ENCODE measurements at regions not wholly inside any gene's neighbourhood (a gene's known extent, or its start where the extent isn't known, plus 50 kb on each side); places are given as distances from the start of the nearest gene placed in this dataset.

- H3K4me3 ChIP-seq: no peak overlapping the region
Observed at GRCh38 chr5:162377895-162378294, 310.3 kb downstream of the GABRG2 start.

GRCh38 chr5:162382839-162383238, 315.3 kb downstream of the GABRG2 start:
- Histone ChIP-seq H3K27ac (no peak overlapping the region), H3K4me3 (no peak overlapping the region)
- no peak for DNase-seq (ENCODE audit: low spot score)
- TF ChIP-seq, protein P1, sequence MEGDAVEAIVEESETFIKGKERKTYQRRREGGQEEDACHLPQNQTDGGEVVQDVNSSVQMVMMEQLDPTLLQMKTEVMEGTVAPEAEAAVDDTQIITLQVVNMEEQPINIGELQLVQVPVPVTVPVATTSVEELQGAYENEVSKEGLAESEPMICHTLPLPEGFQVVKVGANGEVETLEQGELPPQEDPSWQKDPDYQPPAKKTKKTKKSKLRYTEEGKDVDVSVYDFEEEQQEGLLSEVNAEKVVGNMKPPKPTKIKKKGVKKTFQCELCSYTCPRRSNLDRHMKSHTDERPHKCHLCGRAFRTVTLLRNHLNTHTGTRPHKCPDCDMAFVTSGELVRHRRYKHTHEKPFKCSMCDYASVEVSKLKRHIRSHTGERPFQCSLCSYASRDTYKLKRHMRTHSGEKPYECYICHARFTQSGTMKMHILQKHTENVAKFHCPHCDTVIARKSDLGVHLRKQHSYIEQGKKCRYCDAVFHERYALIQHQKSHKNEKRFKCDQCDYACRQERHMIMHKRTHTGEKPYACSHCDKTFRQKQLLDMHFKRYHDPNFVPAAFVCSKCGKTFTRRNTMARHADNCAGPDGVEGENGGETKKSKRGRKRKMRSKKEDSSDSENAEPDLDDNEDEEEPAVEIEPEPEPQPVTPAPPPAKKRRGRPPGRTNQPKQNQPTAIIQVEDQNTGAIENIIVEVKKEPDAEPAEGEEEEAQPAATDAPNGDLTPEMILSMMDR (IDR thresholded peaks at IDR 0.05): no peak

More at GRCh38 chr5:162377895-162378294, 310.3 kb downstream of the GABRG2 start:
- H3K27ac ChIP-seq: no peak overlapping the region
- no peak for DNase-seq (ENCODE audit: low spot score)
- TF ChIP-seq, protein P1 (IDR thresholded peaks at IDR 0.05): no peak

DNA sequence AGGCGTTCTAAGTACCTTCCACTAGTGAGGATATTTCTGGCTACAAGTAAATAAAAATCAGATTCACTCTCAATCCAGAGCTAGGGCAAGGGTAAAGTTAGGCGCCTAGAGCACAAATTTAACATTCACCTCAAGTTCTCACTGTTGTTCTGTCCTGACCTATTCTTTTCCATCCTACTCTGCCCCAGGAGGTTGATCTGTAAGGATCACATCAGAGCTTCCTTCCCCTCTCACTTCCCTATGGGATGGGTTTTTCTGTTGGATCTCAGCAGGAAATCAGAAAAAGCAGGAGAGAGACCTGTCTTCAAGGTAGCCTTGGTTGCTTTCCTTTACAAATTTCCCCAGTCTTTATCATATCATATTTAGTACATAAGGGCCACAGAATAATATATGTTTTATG, 316.7 kb downstream of the GABRG2 start:
- Histone ChIP-seq H3K4me3 (no peak overlapping the region), H3K27ac (no peak overlapping the region)
- TF ChIP-seq, protein P1 (IDR thresholded peaks at IDR 0.05): no peak
- DNase-seq (ENCODE audit: low spot score): no peak

DNA sequence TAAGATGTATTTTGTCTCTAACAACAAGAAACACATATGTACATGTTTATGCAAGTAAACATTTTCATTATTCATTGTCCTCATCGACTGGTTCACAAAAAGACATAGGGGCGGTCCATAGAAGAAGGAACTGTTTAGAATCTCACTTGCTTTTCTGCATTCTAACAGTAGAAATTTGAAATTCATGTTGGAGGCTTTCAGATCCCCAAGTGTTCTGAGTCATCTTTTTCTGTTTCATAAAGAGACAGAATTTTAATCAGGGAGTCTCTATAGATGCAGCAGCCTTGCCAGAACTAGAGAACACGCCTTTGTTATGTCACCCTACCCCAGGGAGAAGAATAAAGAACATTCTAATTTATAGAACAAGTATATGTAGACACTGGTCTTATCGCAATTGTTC, 324.3 kb downstream of the GABRG2 start:
- no peak overlapping the region for H3K27ac ChIP-seq
- no peak for DNase-seq (ENCODE audit: low spot score)
- TF ChIP-seq, protein P1 (IDR thresholded peaks at IDR 0.05): no peak

GRCh38 chr5:162392336-162392735, 324.8 kb downstream of the GABRG2 start:
- Histone ChIP-seq H3K4me3 (no peak overlapping the region), H3K27ac (no peak overlapping the region)
- DNase-seq (ENCODE audit: low spot score): no peak
- TF ChIP-seq, protein P1 (IDR thresholded peaks at IDR 0.05): no peak

More for the DNA sequence above, 324.3 kb downstream of the GABRG2 start:
- H3K4me3 ChIP-seq: no peak overlapping the region

DNA sequence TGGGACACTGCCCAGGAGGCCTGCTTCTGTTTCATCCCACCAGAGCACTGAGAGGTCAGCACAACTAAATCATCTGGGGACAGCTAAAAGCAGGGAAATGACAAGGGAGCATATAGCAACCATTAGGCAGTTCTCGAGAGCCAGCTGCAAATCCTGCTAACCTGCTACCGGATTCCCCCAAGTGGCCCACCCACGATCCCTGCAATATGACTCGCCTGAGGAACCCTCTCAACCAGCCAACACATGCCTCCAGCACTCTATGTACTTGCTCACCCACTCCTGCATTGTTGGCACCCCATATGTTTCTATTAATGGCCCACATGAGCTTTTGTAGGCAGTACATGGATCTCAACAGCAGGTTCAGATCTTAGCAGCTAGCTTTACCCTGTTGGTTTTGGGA, 326.0 kb downstream of the GABRG2 start:
- TF ChIP-seq, protein P1 (IDR thresholded peaks at IDR 0.05): no peak
- Histone ChIP-seq H3K27ac (no peak overlapping the region), H3K4me3 (no peak overlapping the region)
- no peak for DNase-seq (ENCODE audit: low spot score)

DNA sequence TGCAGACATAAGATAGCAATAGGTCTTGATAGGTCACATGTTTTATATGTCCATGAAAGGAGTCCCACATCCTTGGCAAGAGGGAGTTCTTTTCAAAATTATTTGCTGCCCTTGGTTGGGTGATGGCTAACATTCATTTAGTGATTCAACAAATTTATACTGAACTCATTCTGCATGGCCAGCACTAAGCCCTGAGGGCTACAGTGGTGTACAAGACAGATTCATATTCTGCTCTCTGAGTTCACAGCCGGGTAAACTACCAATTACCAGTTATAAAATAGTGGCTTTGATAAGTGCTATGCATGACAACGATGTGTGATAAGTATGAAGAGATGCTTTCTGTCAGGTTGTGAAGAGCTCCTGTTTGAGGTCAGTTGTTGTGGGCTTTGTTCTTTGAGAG, 340.0 kb downstream of the GABRG2 start:
- Histone ChIP-seq H3K27ac (no peak overlapping the region), H3K4me3 (no peak overlapping the region)
- TF ChIP-seq, protein P1 (IDR thresholded peaks at IDR 0.05): no peak
- no peak for DNase-seq (ENCODE audit: low spot score)
